OCI-LY3 (cell line): ENCODE measurements at regions not wholly inside any gene's neighbourhood (a gene's known extent, or its start where the extent isn't known, plus 50 kb on each side); places are given as distances from the start of the nearest gene placed in this dataset.

Experiments
- CTCF ChIP-seq: fragments of 200-600, 300-600 bp; sonication (generic); IDR thresholded peaks from 2 replicates; pipeline ENCODE4 v1.5.1; 2014; ENCODE audit warnings: antibody characterized with exemption, low read length, low read depth
- EZH2phosphoT487 ChIP-seq: fragments of 200-600 bp; shearing (Covaris generic); IDR thresholded peaks from 2 replicates; pipeline ENCODE4 v1.6.1; 2018; ENCODE audit warnings: antibody characterized with exemption, mixed run types, low read depth

GRCh38 chr4:187575706-187576105, 419.9 kb upstream of the ZFP42 start:
- TF ChIP-seq EZH2phosphoT487 = no peak
- TF ChIP-seq CTCF = no peak
